A549 (cell line): ENCODE measurements at regions not wholly inside any gene's neighbourhood (a gene's known extent, or its start where the extent isn't known, plus 50 kb on each side); places are given as distances from the start of the nearest gene placed in this dataset.

Experiments used
- ATAC-seq, 2 experiments: fragments of 200-7000 bp in 1 of 2; fragments of >200 bp in 1 of 2; cut with Nextera tagmentation in 1 of 2; cut with Tn5 transposase in 1 of 2; 3 replicates each; pipeline versions ENCODE4 v1.8.0 to v1.9.1; 2018 to 2020; ENCODE audit warnings: mild to moderate bottlenecking in 1 of 2, moderate library complexity in 1 of 2
- CTCF ChIA-PET: fragments of 300-600 bp; sonication (Branson Sonifier 250); formaldehyde crosslinking; extraction: SDS; loops from one replicate; lab custom pipeline; 2021; ENCODE audit warnings: antibody characterized with exemption, inconsistent platforms; lab: Yijun Ruan, JAX
- POLR2A ChIA-PET: fragments of 350-600 bp; formaldehyde crosslinking; extraction: SDS; loops from one replicate; lab custom pipeline; 2021; ENCODE audit warnings: antibody characterized with exemption, inconsistent platforms; lab: Yijun Ruan, JAX
- DNase-seq, 2 experiments: peaks; one replicate each; pipeline versions ENCODE4 v3.0.0 to v3.0.0-alpha.2; 2011 to 2016; ENCODE audit warnings: low read depth in 1 of 2, low spot score in 1 of 2
- FAIRE-seq: peaks from 2 replicates; lab custom pipeline; 2011; peaks lifted over from hg19 to GRCh38; lab: Jason Lieb, UNC
- H3K27ac ChIP-seq, 2 experiments: fragments of >200 bp; sonication (Bioruptor Twin); formaldehyde crosslinking; 3 replicates each; pipeline ENCODE4 v1.5.1; 2016 to 2017
- H3K4me1 ChIP-seq: fragments of >200 bp; sonication (Bioruptor Twin); formaldehyde crosslinking; 3 replicates; pipeline ENCODE4 v1.6.1; 2016
- H3K4me2 ChIP-seq: fragments of >200 bp; sonication (Bioruptor Twin); formaldehyde crosslinking; 3 replicates; pipeline ENCODE4 v1.6.1; 2016
- H3K4me3 ChIP-seq: fragments of >200 bp; sonication (Bioruptor Twin); formaldehyde crosslinking; 3 replicates; pipeline ENCODE4 v1.5.1; 2016
- H3K9me3 ChIP-seq: fragments of >200 bp; sonication (Bioruptor Twin); formaldehyde crosslinking; 3 replicates; pipeline ENCODE4 v1.6.1; 2016
- CBX8 ChIP-seq: fragments of 200-600 bp; sonication (generic); IDR thresholded peaks from 2 replicates; pipeline ENCODE4 v1.6.1; 2016
- CEBPB ChIP-seq, 2 experiments: fragments of >200 bp in 1 of 2; sonication (Bioruptor Twin) in 1 of 2; formaldehyde crosslinking in 1 of 2; IDR thresholded peaks; 2 replicates each; pipeline ENCODE4 v1.6.1; 2012 to 2016
- E2F6 ChIP-seq: IDR thresholded peaks from 2 replicates; pipeline ENCODE4 v1.6.1; 2012; ENCODE audit warnings: low read depth, borderline replicate concordance
- EP300 ChIP-seq, 2 experiments: fragments of >200 bp; sonication (Bioruptor Twin); formaldehyde crosslinking; IDR thresholded peaks; 2 replicates in 1 of 2; 3 replicates in 1 of 2; pipeline ENCODE4 v1.6.1; 2016 to 2017
- ESRRA ChIP-seq: fragments of 150-350 bp; IDR thresholded peaks from 2 replicates; pipeline ENCODE4 v1.6.1; 2014; ENCODE audit warnings: mild to moderate bottlenecking, low read length, borderline replicate concordance
- FOSL2 ChIP-seq, 2 experiments: fragments of 450-650 bp in 1 of 2; fragments of >200 bp in 1 of 2; sonication (Bioruptor Twin) in 1 of 2; formaldehyde crosslinking; IDR thresholded peaks; 2 replicates each; pipeline versions ENCODE4 v1.5.0 to v1.6.1; 2016 to 2020; ENCODE audit warnings: mild to moderate bottlenecking in 1 of 2, moderate library complexity in 1 of 2
- GATA3 ChIP-seq: IDR thresholded peaks from 2 replicates; pipeline ENCODE4 v1.6.1; 2012; ENCODE audit warnings: borderline replicate concordance
- HDAC2 ChIP-seq: fragments of 200-600 bp; sonication (generic); IDR thresholded peaks from 2 replicates; pipeline ENCODE4 v1.6.1; 2016
- HES2 ChIP-seq: fragments of >200 bp; sonication (Bioruptor Twin); formaldehyde crosslinking; IDR thresholded peaks from 2 replicates; pipeline ENCODE4 v1.6.1; 2016
- HEYL ChIP-seq: fragments of 250-450 bp; sonication (Bioruptor Pico); IDR thresholded peaks from 2 replicates; pipeline ENCODE4 v1.8.0; 2021; ENCODE audit warnings: mild to moderate bottlenecking, moderate library complexity
- HOXA7 ChIP-seq: fragments of 250-450 bp; sonication (Bioruptor Pico); IDR thresholded peaks from 2 replicates; pipeline ENCODE4 v1.5.0; 2020; ENCODE audit warnings: mild to moderate bottlenecking, moderate library complexity
- JUN ChIP-seq, 2 experiments: fragments of >200 bp; sonication (Bioruptor Twin); formaldehyde crosslinking; IDR thresholded peaks; 2 replicates in 1 of 2; 3 replicates in 1 of 2; pipeline ENCODE4 v1.6.1; 2016 to 2017
- MYC ChIP-seq: IDR thresholded peaks from 2 replicates; pipeline ENCODE4 v1.6.1; 2012; ENCODE audit warnings: mild to moderate bottlenecking, inconsistent platforms, low read length, improper control_type of control experiment, borderline replicate concordance
- PBX3 ChIP-seq: IDR thresholded peaks from 2 replicates; pipeline ENCODE4 v1.6.1; 2012
- RCOR1 ChIP-seq: fragments of 150-350 bp; IDR thresholded peaks from 2 replicates; pipeline ENCODE4 v1.6.1; 2014; ENCODE audit warnings: antibody characterized with exemption, low read length, low read depth
- SMC3 ChIP-seq: fragments of >200 bp; sonication (Bioruptor Twin); formaldehyde crosslinking; IDR thresholded peaks from 3 replicates; pipeline ENCODE4 v1.6.1; 2018; ENCODE audit warnings: inconsistent platforms
- TP53 ChIP-seq: fragments of 250-450 bp; sonication (Bioruptor Pico); IDR thresholded peaks from 2 replicates; pipeline ENCODE4 v1.5.0; 2021; ENCODE audit warnings: mild to moderate bottlenecking, moderate library complexity
- ZNF302 ChIP-seq: fragments of 250-450 bp; sonication (Bioruptor Pico); IDR thresholded peaks from 2 replicates; pipeline ENCODE4 v1.9.0; 2021; ENCODE audit warnings: inconsistent platforms, mild to moderate bottlenecking, moderate library complexity
- WGBS: methylation state at CpG from one replicate; pipeline ENCODE4 v1.1.6; 2017; ENCODE audit errors: missing lambda C conversion rate; 5-methylcytosine and 5-hydroxymethylcytosine counted together

DNA sequence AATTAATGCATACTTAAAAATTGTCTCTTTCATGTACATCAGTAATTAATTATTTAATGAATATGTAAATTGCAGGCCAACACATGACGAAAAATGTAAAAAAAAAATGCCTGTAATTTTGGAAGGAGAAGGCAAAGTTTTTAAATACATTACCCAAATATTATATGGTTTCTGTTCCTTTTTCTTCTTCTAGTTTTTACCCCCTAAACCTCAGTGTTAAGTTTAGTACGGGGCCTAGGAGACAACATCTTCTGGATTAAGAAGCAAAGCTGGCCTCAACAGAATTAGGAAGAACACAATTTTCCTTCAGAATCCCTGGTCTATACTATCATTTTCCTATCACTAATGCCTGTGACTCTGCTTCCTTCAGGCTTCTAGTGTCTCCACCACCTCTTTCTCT lies 459.3 kb upstream of the NRP1 start (continued):
- TF ChIP-seq ZNF302: no peak
- TF ChIP-seq SMC3: no peak
- no peak for TF ChIP-seq CEBPB (IDR thresholded peaks at IDR 0.05)

GRCh38 chr10:33791272-33791660 lies 456.8 kb upstream of the NRP1 start:
- FAIRE-seq (no peak), ATAC-seq (no peak), DNase-seq (no peak)
- TF ChIP-seq MYC: no peak
- Histone ChIP-seq H3K4me2 (no peak overlapping the region), H3K4me3 (no peak overlapping the region), H3K9me3 (no peaks in the 10 kb centered on the region), H3K27ac (no peak overlapping the region), H3K4me1 (no peaks in the 10 kb centered on the region)
- WGBS: 85% methylated on average over 5 of the region's 5 CpGs
- ChIA-PET POLR2A (no interaction called here), CTCF (no interaction called here)

GRCh38 chr10:33790521-33791271 lies 456.2 kb upstream of the NRP1 start:
- 77% methylated on average over 12 of the region's 12 CpGs for WGBS
- no peaks in the 10 kb centered on the region for H3K4me1 ChIP-seq
- TF ChIP-seq E2F6: no peak
- no peak for TF ChIP-seq HES2
- TF ChIP-seq HDAC2: no peak
- no peak for TF ChIP-seq SMC3
- no peak for TF ChIP-seq HOXA7
- no peak for TF ChIP-seq HEYL (CRISPR knock-in tag)
- no peak for TF ChIP-seq RCOR1
- no peak for TF ChIP-seq EP300 (IDR thresholded peaks at IDR 0.05)
- TF ChIP-seq CBX8: no peak
- no peak for TF ChIP-seq JUN (IDR thresholded peaks at IDR 0.05)
- TF ChIP-seq, all 56 proteins: peak for 0
- H3K4me3 ChIP-seq: no peak overlapping the region
- no peak overlapping the region for H3K4me2 ChIP-seq
- no peaks in the 10 kb centered on the region for H3K9me3 ChIP-seq
- no peak for ATAC-seq
- no peak overlapping the region for H3K27ac ChIP-seq
- CTCF ChIA-PET: no interaction called here
- POLR2A ChIA-PET: no interaction called here
- DNase-seq: no peak
- FAIRE-seq: no peak

- ATAC-seq: no peak
Observed at GRCh38 chr10:33783557-33783956, 449.1 kb upstream of the NRP1 start.

More at GRCh38 chr10:33783557-33783956, 449.1 kb upstream of the NRP1 start:
- no peak overlapping the region for H3K4me3 ChIP-seq
- POLR2A ChIA-PET: no interaction called here
- 50% methylated on average over 1 of the region's 1 CpG for WGBS
- FAIRE-seq: no peak
- H3K4me2 ChIP-seq: no peak overlapping the region
- H3K27ac ChIP-seq: no peak overlapping the region
- DNase-seq: no peak
- no peaks in the 10 kb centered on the region for H3K4me1 ChIP-seq
- CTCF ChIA-PET: interaction anchor here (0.7 kb wide), 1 partner anchor 1302 kb away, joined by 3 read pairs; no protein-coding TSS in a partner anchor
- TF ChIP-seq ESRRA (no peak), PBX3 (no peak), TP53 (CRISPR knock-in tag) (no peak), FOSL2 (IDR thresholded peaks at IDR 0.05) (no peak), FOSL2 (CRISPR knock-in tag; IDR thresholded peaks at IDR 0.05) (no peak), GATA3 (no peak), HEYL (CRISPR knock-in tag) (no peak), ZNF302 (no peak)
- no peaks in the 10 kb centered on the region for H3K9me3 ChIP-seq
